ENCODE measurements at regions not wholly inside any gene's neighbourhood (a gene's known extent, or its start where the extent isn't known, plus 50 kb on each side); places are given as distances from the start of the nearest gene placed in this dataset.
"Not testable (repeated sequence)": the region's sequence is repeated elsewhere in the genome, so short reads cannot be mapped to it uniquely, and the experiment has no call there.

- no peak for DNase-seq
Observed at GRCh38 chr1:234855851-234856250, 245.9 kb upstream of the IRF2BP2 start.

- no peak for DNase-seq
Observed at GRCh38 chr1:234854645-234855039, 244.7 kb upstream of the IRF2BP2 start.

- DNase-seq = peak; percentile 45 to 48
Observed at GRCh38 chr1:234853906-234854644, 244.1 kb upstream of the IRF2BP2 start.

- no peak for DNase-seq
Observed at GRCh38 chr1:234852659-234853058, 242.7 kb upstream of the IRF2BP2 start.

- DNase-seq = no peak
Observed at GRCh38 chr1:234851450-234852438, 241.8 kb upstream of the IRF2BP2 start.

- no peak for DNase-seq
Observed at GRCh38 chr1:234849832-234850231, 239.9 kb upstream of the IRF2BP2 start.

GRCh38 chr1:234848972-234849649 is 239.1 kb upstream of the IRF2BP2 start:
- DNase-seq = peak; percentile 95 to 98

GRCh38 chr1:234846813-234847212 is 236.8 kb upstream of the IRF2BP2 start:
- not testable (repeated sequence) for DNase-seq

GRCh38 chr1:234845836-234846235 is 235.9 kb upstream of the IRF2BP2 start:
- no peak for DNase-seq

GRCh38 chr1:234845097-234845660 is 235.2 kb upstream of the IRF2BP2 start:
- DNase-seq = no peak

- DNase-seq = peak; percentile 7 to 32
Observed at GRCh38 chr1:234844479-234845031, 234.6 kb upstream of the IRF2BP2 start.

- no peak for DNase-seq
Observed at GRCh38 chr1:234843946-234844345, 234.0 kb upstream of the IRF2BP2 start.

- no peak for DNase-seq
Observed at GRCh38 chr1:234842726-234843641, 233.0 kb upstream of the IRF2BP2 start.

- peak; percentile 96 to 98 for DNase-seq
Observed at GRCh38 chr1:234841710-234842231, 231.8 kb upstream of the IRF2BP2 start.

- DNase-seq = no peak
Observed at GRCh38 chr1:234841281-234841680, 231.3 kb upstream of the IRF2BP2 start.

GRCh38 chr1:234840843-234841242 is 230.9 kb upstream of the IRF2BP2 start:
- DNase-seq = no peak

GRCh38 chr1:234840253-234840652 is 230.3 kb upstream of the IRF2BP2 start:
- DNase-seq = no peak

GRCh38 chr1:234839663-234840062 is 229.7 kb upstream of the IRF2BP2 start:
- DNase-seq = no peak

- no peak for DNase-seq
Observed at GRCh38 chr1:234838820-234839219, 228.8 kb upstream of the IRF2BP2 start.

- DNase-seq = peak; percentile 60 to 71
Observed at GRCh38 chr1:234838182-234838581, 228.2 kb upstream of the IRF2BP2 start.

- no peak for DNase-seq
Observed at GRCh38 chr1:234837713-234838112, 227.7 kb upstream of the IRF2BP2 start.

Measured in AML-193 (cell line).